ENCODE measurements at regions not wholly inside any gene's neighbourhood (a gene's known extent, or its start where the extent isn't known, plus 50 kb on each side); places are given as distances from the start of the nearest gene placed in this dataset.

GRCh38 chr16:74053826-74054225, 242.8 kb upstream of the PSMD7 start:
- Histone ChIP-seq H3K9me3 (ENCODE audit: control insufficient read depth, low read depth, low read length) (no peaks in the 10 kb centered on the region), H3K27ac (ENCODE audit: low read length) (no peak overlapping the region), H3K9ac (ENCODE audit: low read length) (no peak overlapping the region), H3K27me3 (ENCODE audit: control insufficient read depth, insufficient read depth, low read length) (no peaks in the 10 kb centered on the region), H3K4me3 (ENCODE audit: low read length) (no peak overlapping the region), H3K36me3 (ENCODE audit: control insufficient read depth, low read depth, low read length) (no peaks in the 10 kb centered on the region), H3K4me1 (ENCODE audit: control insufficient read depth, low read depth, low read length) (no peaks in the 10 kb centered on the region)

GRCh38 chr16:74053312-74053711, 243.3 kb upstream of the PSMD7 start:
- Histone ChIP-seq H3K9ac (ENCODE audit: low read length) (no peak overlapping the region), H3K4me1 (ENCODE audit: control insufficient read depth, low read depth, low read length) (no peaks in the 10 kb centered on the region), H3K36me3 (ENCODE audit: control insufficient read depth, low read depth, low read length) (no peaks in the 10 kb centered on the region), H3K27ac (ENCODE audit: low read length) (no peak overlapping the region), H3K27me3 (ENCODE audit: control insufficient read depth, insufficient read depth, low read length) (no peaks in the 10 kb centered on the region), H3K9me3 (ENCODE audit: control insufficient read depth, low read depth, low read length) (no peaks in the 10 kb centered on the region), H3K4me3 (ENCODE audit: low read length) (no peak overlapping the region)

GRCh38 chr16:74052016-74052415, 244.6 kb upstream of the PSMD7 start:
- H3K4me3 ChIP-seq (ENCODE audit: low read length), result no peak overlapping the region
- no peaks in the 10 kb centered on the region for H3K4me1 ChIP-seq (ENCODE audit: control insufficient read depth, low read depth, low read length)
- no peaks in the 10 kb centered on the region for H3K36me3 ChIP-seq (ENCODE audit: control insufficient read depth, low read depth, low read length)
- H3K27me3 ChIP-seq (ENCODE audit: control insufficient read depth, insufficient read depth, low read length), result no peaks in the 10 kb centered on the region
- H3K9ac ChIP-seq (ENCODE audit: low read length), result no peak overlapping the region
- H3K27ac ChIP-seq (ENCODE audit: low read length), result no peak overlapping the region
- no peaks in the 10 kb centered on the region for H3K9me3 ChIP-seq (ENCODE audit: control insufficient read depth, low read depth, low read length)

- no peak overlapping the region for H3K9ac ChIP-seq (ENCODE audit: low read length)
- no peak overlapping the region for H3K27ac ChIP-seq (ENCODE audit: low read length)
- H3K27me3 ChIP-seq (ENCODE audit: control insufficient read depth, insufficient read depth, low read length), result no peaks in the 10 kb centered on the region
- H3K36me3 ChIP-seq (ENCODE audit: control insufficient read depth, low read depth, low read length), result no peaks in the 10 kb centered on the region
- H3K4me1 ChIP-seq (ENCODE audit: control insufficient read depth, low read depth, low read length), result no peaks in the 10 kb centered on the region
- H3K4me3 ChIP-seq (ENCODE audit: low read length), result no peak overlapping the region
- H3K9me3 ChIP-seq (ENCODE audit: control insufficient read depth, low read depth, low read length), result no peaks in the 10 kb centered on the region
Observed at GRCh38 chr16:74049027-74049426, 247.6 kb upstream of the PSMD7 start.

- Histone ChIP-seq H3K9me3 (ENCODE audit: control insufficient read depth, low read depth, low read length) (no peaks in the 10 kb centered on the region), H3K9ac (ENCODE audit: low read length) (no peak overlapping the region), H3K4me1 (ENCODE audit: control insufficient read depth, low read depth, low read length) (no peaks in the 10 kb centered on the region), H3K27ac (ENCODE audit: low read length) (no peak overlapping the region), H3K4me3 (ENCODE audit: low read length) (no peak overlapping the region), H3K36me3 (ENCODE audit: control insufficient read depth, low read depth, low read length) (no peaks in the 10 kb centered on the region), H3K27me3 (ENCODE audit: control insufficient read depth, insufficient read depth, low read length) (no peaks in the 10 kb centered on the region)
Observed at GRCh38 chr16:74046524-74046923, 250.1 kb upstream of the PSMD7 start.

- no peak overlapping the region for H3K9ac ChIP-seq (ENCODE audit: low read length)
- H3K27me3 ChIP-seq (ENCODE audit: control insufficient read depth, insufficient read depth, low read length), result no peaks in the 10 kb centered on the region
Observed at GRCh38 chr16:74045513-74045912, 251.1 kb upstream of the PSMD7 start.

GRCh38 chr16:74035816-74036215, 260.8 kb upstream of the PSMD7 start:
- Histone ChIP-seq H3K9me3 (ENCODE audit: control insufficient read depth, low read depth, low read length) (no peaks in the 10 kb centered on the region), H3K36me3 (ENCODE audit: control insufficient read depth, low read depth, low read length) (no peaks in the 10 kb centered on the region), H3K27ac (ENCODE audit: low read length) (no peak overlapping the region), H3K27me3 (ENCODE audit: control insufficient read depth, insufficient read depth, low read length) (no peaks in the 10 kb centered on the region), H3K4me1 (ENCODE audit: control insufficient read depth, low read depth, low read length) (peaks cover 58% of the 10 kb centered on the region), H3K4me3 (ENCODE audit: low read length) (no peak overlapping the region), H3K9ac (ENCODE audit: low read length) (no peak overlapping the region)

More at GRCh38 chr16:74045513-74045912, 251.1 kb upstream of the PSMD7 start:
- H3K36me3 ChIP-seq (ENCODE audit: control insufficient read depth, low read depth, low read length), result no peaks in the 10 kb centered on the region
- H3K27ac ChIP-seq (ENCODE audit: low read length), result no peak overlapping the region
- H3K4me1 ChIP-seq (ENCODE audit: control insufficient read depth, low read depth, low read length), result no peaks in the 10 kb centered on the region
- no peak overlapping the region for H3K4me3 ChIP-seq (ENCODE audit: low read length)
- H3K9me3 ChIP-seq (ENCODE audit: control insufficient read depth, low read depth, low read length), result no peaks in the 10 kb centered on the region

- Histone ChIP-seq H3K9ac (ENCODE audit: low read length) (no peak overlapping the region), H3K4me3 (ENCODE audit: low read length) (no peak overlapping the region), H3K27me3 (ENCODE audit: control insufficient read depth, insufficient read depth, low read length) (no peaks in the 10 kb centered on the region), H3K4me1 (ENCODE audit: control insufficient read depth, low read depth, low read length) (peaks cover 67% of the 10 kb centered on the region), H3K27ac (ENCODE audit: low read length) (no peak overlapping the region), H3K9me3 (ENCODE audit: control insufficient read depth, low read depth, low read length) (no peaks in the 10 kb centered on the region), H3K36me3 (ENCODE audit: control insufficient read depth, low read depth, low read length) (no peaks in the 10 kb centered on the region)
Observed at GRCh38 chr16:74034862-74035261, 261.8 kb upstream of the PSMD7 start.

GRCh38 chr16:74034200-74034599, 262.4 kb upstream of the PSMD7 start:
- H3K9me3 ChIP-seq (ENCODE audit: control insufficient read depth, low read depth, low read length), result no peaks in the 10 kb centered on the region
- no peak overlapping the region for H3K27ac ChIP-seq (ENCODE audit: low read length)
- H3K9ac ChIP-seq (ENCODE audit: low read length), result no peak overlapping the region
- H3K36me3 ChIP-seq (ENCODE audit: control insufficient read depth, low read depth, low read length), result no peaks in the 10 kb centered on the region
- peaks cover 74% of the 10 kb centered on the region for H3K4me1 ChIP-seq (ENCODE audit: control insufficient read depth, low read depth, low read length)
- no peaks in the 10 kb centered on the region for H3K27me3 ChIP-seq (ENCODE audit: control insufficient read depth, insufficient read depth, low read length)
- no peak overlapping the region for H3K4me3 ChIP-seq (ENCODE audit: low read length)

GRCh38 chr16:74033441-74033995, 263.1 kb upstream of the PSMD7 start:
- Histone ChIP-seq H3K36me3 (ENCODE audit: control insufficient read depth, low read depth, low read length) (no peaks in the 10 kb centered on the region), H3K9ac (ENCODE audit: low read length) (no peak overlapping the region), H3K4me3 (ENCODE audit: low read length) (no peak overlapping the region), H3K27ac (ENCODE audit: low read length) (no peak overlapping the region), H3K4me1 (ENCODE audit: control insufficient read depth, low read depth, low read length) (peaks cover 81% of the 10 kb centered on the region), H3K27me3 (ENCODE audit: control insufficient read depth, insufficient read depth, low read length) (no peaks in the 10 kb centered on the region), H3K9me3 (ENCODE audit: control insufficient read depth, low read depth, low read length) (no peaks in the 10 kb centered on the region)

GRCh38 chr16:74031551-74031950, 265.1 kb upstream of the PSMD7 start:
- H3K27ac ChIP-seq (ENCODE audit: low read length), result no peak overlapping the region
- H3K9ac ChIP-seq (ENCODE audit: low read length), result no peak overlapping the region
- peaks cover 87% of the 10 kb centered on the region for H3K4me1 ChIP-seq (ENCODE audit: control insufficient read depth, low read depth, low read length)
- no peaks in the 10 kb centered on the region for H3K36me3 ChIP-seq (ENCODE audit: control insufficient read depth, low read depth, low read length)
- no peaks in the 10 kb centered on the region for H3K9me3 ChIP-seq (ENCODE audit: control insufficient read depth, low read depth, low read length)
- H3K27me3 ChIP-seq (ENCODE audit: control insufficient read depth, insufficient read depth, low read length), result no peaks in the 10 kb centered on the region
- no peak overlapping the region for H3K4me3 ChIP-seq (ENCODE audit: low read length)

- Histone ChIP-seq H3K27ac (ENCODE audit: low read length) (no peak overlapping the region), H3K9ac (ENCODE audit: low read length) (no peak overlapping the region), H3K9me3 (ENCODE audit: control insufficient read depth, low read depth, low read length) (no peaks in the 10 kb centered on the region), H3K4me1 (ENCODE audit: control insufficient read depth, low read depth, low read length) (peaks cover 86% of the 10 kb centered on the region), H3K4me3 (ENCODE audit: low read length) (no peak overlapping the region), H3K27me3 (ENCODE audit: control insufficient read depth, insufficient read depth, low read length) (no peaks in the 10 kb centered on the region), H3K36me3 (ENCODE audit: control insufficient read depth, low read depth, low read length) (no peaks in the 10 kb centered on the region)
Observed at GRCh38 chr16:74030000-74030706, 266.5 kb upstream of the PSMD7 start.

All from iPS-18a (cell line).